ENCODE measurements at regions not wholly inside any gene's neighbourhood (a gene's known extent, or its start where the extent isn't known, plus 50 kb on each side); places are given as distances from the start of the nearest gene placed in this dataset.

- TF ChIP-seq JUNB (CRISPR knock-in tag; conservative IDR thresholded peaks at IDR 0.05) (no peak), E2F8 (IDR thresholded peaks at IDR 0.05; ENCODE audit: low read depth, partially characterized antibody) (no peak), BRCA1 (IDR thresholded peaks at IDR 0.05) (no peak), BRCA1 (CRISPR knock-in tag; IDR thresholded peaks at IDR 0.05) (no peak), ZNF274 (IDR thresholded peaks at IDR 0.05; ENCODE audit: borderline replicate concordance, low read depth, low read length) (no peak), CHD2 (IDR thresholded peaks at IDR 0.05; ENCODE audit: low read depth, low read length) (no peak), POLR2A (conservative IDR thresholded peaks at IDR 0.05) (no peak), TRIM28 (IDR thresholded peaks at IDR 0.05) (no peak), TAF1 (IDR thresholded peaks at IDR 0.05; ENCODE audit: control insufficient read depth, extremely low read depth, insufficient read depth, low read length, severe bottlenecking) (no peak), MAFG (tag; conservative IDR thresholded peaks at IDR 0.05) (no peak), ZNF24 (IDR thresholded peaks at IDR 0.05) (no peak), ZFP36 (IDR thresholded peaks at IDR 0.05; ENCODE audit: low read depth, low read length, partially characterized antibody) (no peak), FOXA3 (CRISPR knock-in tag; conservative IDR thresholded peaks at IDR 0.05 in 1 of 2, IDR thresholded peaks at IDR 0.05 in 1 of 2) (no peak), CTCF (IDR thresholded peaks at IDR 0.05 in 2 of 3, conservative IDR thresholded peaks at IDR 0.05 in 1 of 3; ENCODE audit: insufficient read depth in 2 of 3, low read depth in 1 of 3, low read length in 3 of 3) (no peak)
These were observed 1054.7 kb upstream of the TMPRSS15 start for GRCh38 chr21:19458295-19458694.

All from K562 (cell line).